ENCODE measurements at regions not wholly inside any gene's neighbourhood (a gene's known extent, or its start where the extent isn't known, plus 50 kb on each side); places are given as distances from the start of the nearest gene placed in this dataset.

DNA sequence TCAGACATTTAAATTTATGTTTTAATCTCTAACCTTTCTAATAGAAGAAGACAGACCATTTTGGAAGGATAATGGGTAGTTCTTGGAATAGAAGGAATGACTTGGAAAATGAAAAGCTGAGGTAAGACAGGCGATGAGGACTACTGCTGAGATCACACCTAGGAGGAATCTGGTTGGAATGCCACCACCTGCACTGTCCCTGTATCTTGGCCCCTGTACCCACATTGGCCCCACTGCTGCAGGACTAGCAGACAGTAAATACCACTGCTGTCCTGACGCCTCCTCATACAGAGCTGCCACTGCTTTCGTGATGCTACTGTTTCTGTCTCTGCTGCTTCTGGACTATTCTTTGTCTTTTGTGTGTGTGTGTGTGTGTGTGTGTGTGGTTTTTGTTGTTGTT is 359.8 kb downstream of the TMEM232 start:
- ChIA-PET POLR2A (no interaction called here), CTCF (no interaction called here)
- peaks cover 0 to 3% (median 0%) of the 10 kb centered on the region in 5 experiments for H3K9me3 ChIP-seq (ENCODE audit: control extremely low read depth in 1 of 5, control insufficient read depth in 4 of 5, insufficient read depth in 2 of 5, low read depth in 1 of 5, low read length in 4 of 5)
- WGBS (ENCODE audit: insufficient coverage): 100% methylated on average over 2 of the region's 3 CpGs
- no peak for DNase-seq
- H3K4me3 ChIP-seq (ENCODE audit: control insufficient read depth in 1 of 7, extremely low read depth in 1 of 7, insufficient read depth in 4 of 7, low read depth in 2 of 7, low read length in 6 of 7): no peak overlapping the region
- H3K27ac ChIP-seq (ENCODE audit: insufficient read depth in 1 of 2, low read depth in 1 of 2, low read length in 2 of 2, poor library complexity in 1 of 2, severe bottlenecking in 2 of 2): no peak overlapping the region
- no peaks in the 10 kb centered on the region for H3K27me3 ChIP-seq (replicated peaks in 2 of 5; ENCODE audit: control insufficient read depth in 4 of 5, insufficient read depth in 5 of 5, low read length in 4 of 5)
- peaks cover 0 to 5% (median 0%) of the 10 kb centered on the region in 4 experiments for H3K4me1 ChIP-seq (ENCODE audit: control extremely low read depth in 1 of 4, control insufficient read depth in 4 of 4, insufficient read depth in 4 of 4, low read length in 3 of 4)
- no peaks in the 10 kb centered on the region for H3K36me3 ChIP-seq (ENCODE audit: control insufficient read depth in 4 of 4, insufficient read depth in 4 of 4, low read length in 3 of 4)
